ENCODE measurements at regions not wholly inside any gene's neighbourhood (a gene's known extent, or its start where the extent isn't known, plus 50 kb on each side); places are given as distances from the start of the nearest gene placed in this dataset.

GRCh38 chr11:19502691-19503253 is 209.9 kb upstream of the NAV2 start:
- CTCF ChIA-PET (ENCODE audit: partially characterized antibody), result no interaction called here
- no peak overlapping the region for H3K4ac ChIP-seq (replicated peaks; ENCODE audit: insufficient read length, low read depth, low read length)
- TF ChIP-seq ZNF274 (IDR thresholded peaks at IDR 0.05; ENCODE audit: borderline replicate concordance, extremely low read depth, low read length) (no peak), FOSL1 (IDR thresholded peaks at IDR 0.05; ENCODE audit: insufficient read depth, low read depth, low read length) (no peak), JUND (IDR thresholded peaks at IDR 0.05; ENCODE audit: low read length) (no peak), POLR2A (IDR thresholded peaks at IDR 0.05; ENCODE audit: control extremely low read depth in 1 of 2, low read depth in 2 of 2, low read length in 2 of 2) (no peak), E2F6 (IDR thresholded peaks at IDR 0.05) (no peak), CEBPB (IDR thresholded peaks at IDR 0.05; ENCODE audit: low read depth, low read length) (no peak), SP4 (IDR thresholded peaks at IDR 0.05; ENCODE audit: low read length) (no peak), GTF2F1 (IDR thresholded peaks at IDR 0.05; ENCODE audit: borderline replicate concordance, low read depth, low read length) (no peak), MAFK (IDR thresholded peaks at IDR 0.05; ENCODE audit: low read depth, low read length) (no peak), KDM1A (IDR thresholded peaks at IDR 0.05; ENCODE audit: borderline replicate concordance, low read length) (no peak), TAF7 (optimal IDR thresholded peaks at IDR 0.05; ENCODE audit: borderline replicate concordance, low read depth, low read length) (no peak), CREB1 (IDR thresholded peaks at IDR 0.05) (no peak), TAF1 (IDR thresholded peaks at IDR 0.05; ENCODE audit: low read depth, low read length) (no peak)
- TF ChIP-seq, protein P1, sequence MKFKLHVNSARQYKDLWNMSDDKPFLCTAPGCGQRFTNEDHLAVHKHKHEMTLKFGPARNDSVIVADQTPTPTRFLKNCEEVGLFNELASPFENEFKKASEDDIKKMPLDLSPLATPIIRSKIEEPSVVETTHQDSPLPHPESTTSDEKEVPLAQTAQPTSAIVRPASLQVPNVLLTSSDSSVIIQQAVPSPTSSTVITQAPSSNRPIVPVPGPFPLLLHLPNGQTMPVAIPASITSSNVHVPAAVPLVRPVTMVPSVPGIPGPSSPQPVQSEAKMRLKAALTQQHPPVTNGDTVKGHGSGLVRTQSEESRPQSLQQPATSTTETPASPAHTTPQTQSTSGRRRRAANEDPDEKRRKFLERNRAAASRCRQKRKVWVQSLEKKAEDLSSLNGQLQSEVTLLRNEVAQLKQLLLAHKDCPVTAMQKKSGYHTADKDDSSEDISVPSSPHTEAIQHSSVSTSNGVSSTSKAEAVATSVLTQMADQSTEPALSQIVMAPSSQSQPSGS (IDR thresholded peaks at IDR 0.05; ENCODE audit: low read length), result no peak

More at GRCh38 chr11:19502691-19503253, 209.9 kb upstream of the NAV2 start:
- H3K9me3 ChIP-seq (ENCODE audit: insufficient read depth in 2 of 2, low read depth in 1 of 2, low read length in 1 of 2), result no peaks in the 10 kb centered on the region
- H2AK5ac ChIP-seq (ENCODE audit: low read depth, low read length), result no peak overlapping the region
- no peak overlapping the region for H3K4me2 ChIP-seq (ENCODE audit: insufficient read depth in 1 of 2, low read depth in 2 of 2, low read length in 2 of 2)
- no peak overlapping the region for H3K27ac ChIP-seq (ENCODE audit: low read depth, low read length)
- H3K79me1 ChIP-seq (ENCODE audit: low read depth, low read length), result no peaks in the 10 kb centered on the region
- H2BK120ac ChIP-seq (replicated peaks; ENCODE audit: low read depth, low read length), result no peak overlapping the region
- no peak overlapping the region for H3K14ac ChIP-seq (ENCODE audit: insufficient read length)
- DNase-seq (ENCODE audit: low read depth in 1 of 2, low spot score in 2 of 2) (no peak), FAIRE-seq (no peak)
- H3K56ac ChIP-seq (replicated peaks; ENCODE audit: insufficient read length, low read depth, low read length), result no peak overlapping the region
- WGBS, 2 experiments (ENCODE audit: extremely low coverage in 1 of 2, insufficient coverage in 1 of 2, insufficient read length in 1 of 2, insufficient replicate concordance in 2 of 2, low coverage in 1 of 2, low lambda C conversion rate in 2 of 2, missing lambda C conversion rate in 1 of 2), result 92% methylated on average over 3 of the region's 3 CpGs; no CpG with 5 or more reads in 1 of the 2 experiments
- no peak overlapping the region for H4K8ac ChIP-seq (ENCODE audit: extremely low read depth, insufficient read depth, low read length)
- H3K18ac ChIP-seq (ENCODE audit: extremely low read depth, low read length), result no peak overlapping the region
- H2BK12ac ChIP-seq (ENCODE audit: low read depth, low read length), result no peak overlapping the region
- H3K23ac ChIP-seq (ENCODE audit: insufficient read length), result no peak overlapping the region
- no peak overlapping the region for H2BK20ac ChIP-seq (ENCODE audit: low read length)
- no peaks in the 10 kb centered on the region for H4K20me1 ChIP-seq (replicated peaks in 1 of 2; ENCODE audit: control insufficient read depth in 1 of 2, insufficient read depth in 2 of 2, low read length in 2 of 2)
- H4K91ac ChIP-seq (replicated peaks; ENCODE audit: insufficient read length, low read length), result no peak overlapping the region
- no peaks in the 10 kb centered on the region for H3K23me2 ChIP-seq (ENCODE audit: low read depth, low read length)
- H3K9ac ChIP-seq (replicated peaks in 1 of 4; ENCODE audit: extremely low read depth in 1 of 4, low read depth in 3 of 4, low read length in 3 of 4), result no peak overlapping the region
- no peaks in the 10 kb centered on the region for H3K36me3 ChIP-seq (ENCODE audit: control insufficient read depth in 2 of 4, insufficient read depth in 4 of 4, low read length in 3 of 4)
- POLR2A ChIA-PET (ENCODE audit: partially characterized antibody), result no interaction called here
- H2BK15ac ChIP-seq (ENCODE audit: low read length), result no peak overlapping the region
- H3K4me1 ChIP-seq (replicated peaks in 1 of 4; ENCODE audit: control insufficient read depth in 3 of 4, insufficient read depth in 4 of 4, low read length in 3 of 4), result no peaks in the 10 kb centered on the region
- no peak overlapping the region for H2BK5ac ChIP-seq (ENCODE audit: low read depth, low read length)
- H3K4me3 ChIP-seq (ENCODE audit: extremely low read depth in 1 of 4, insufficient read depth in 2 of 4, low read depth in 3 of 4, low read length in 4 of 4), result no peak overlapping the region
- no peaks in the 10 kb centered on the region for H3K27me3 ChIP-seq (replicated peaks in 1 of 4; ENCODE audit: control insufficient read depth in 3 of 4, extremely low read depth in 1 of 4, insufficient read depth in 3 of 4, low read length in 3 of 4)
- H4K5ac ChIP-seq (ENCODE audit: insufficient read length, low read depth, low read length), result no peak overlapping the region
- H3K79me2 ChIP-seq (ENCODE audit: control insufficient read depth in 1 of 2, insufficient read depth in 2 of 2, low read length in 2 of 2), result no peaks in the 10 kb centered on the region
- no peak overlapping the region for H2AFZ ChIP-seq (ENCODE audit: low read length)
